ENCODE measurements at regions not wholly inside any gene's neighbourhood (a gene's known extent, or its start where the extent isn't known, plus 50 kb on each side); places are given as distances from the start of the nearest gene placed in this dataset.

DNA sequence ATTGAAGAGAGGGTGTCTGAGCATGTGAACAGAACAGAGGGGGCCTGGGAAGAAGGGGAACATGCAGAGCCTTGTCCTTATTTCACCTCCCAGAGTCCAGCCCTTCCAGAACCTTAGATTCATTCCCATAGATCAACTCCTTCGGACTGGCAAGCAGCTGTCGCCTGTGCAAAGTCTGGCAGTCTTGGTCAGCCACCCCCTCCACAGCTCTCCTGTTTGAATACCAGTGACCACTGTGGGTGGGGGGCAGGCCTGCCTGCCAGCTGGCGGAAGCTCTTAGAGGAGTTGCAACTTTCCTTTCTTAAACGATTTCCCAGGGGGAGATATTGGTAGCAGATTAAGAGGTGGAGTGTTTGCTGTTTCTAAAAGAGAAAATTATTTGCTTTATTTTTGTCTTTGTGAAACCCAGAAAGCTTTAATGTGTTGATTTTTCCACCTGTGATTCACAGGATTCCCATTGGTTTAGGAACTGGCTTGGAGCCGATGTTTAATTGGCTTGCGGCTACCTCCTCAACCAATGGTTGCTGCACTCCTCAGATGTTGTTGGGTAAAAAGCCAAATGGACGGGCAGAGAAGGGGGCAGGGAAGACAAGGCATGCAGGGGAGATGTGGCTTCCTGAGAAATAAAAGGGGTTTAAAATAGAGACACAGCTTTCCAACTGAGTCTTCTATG, 62.2 kb upstream of the PRPS1 start:
- Histone ChIP-seq H2AFZ (ENCODE audit: low read length) (0 out of 2 replicates have a peak overlapping the region, but pooled peaks have one; percentile 70), H3K27me3 (replicated peaks in 1 of 4; ENCODE audit: control insufficient read depth in 3 of 4, extremely low read depth in 1 of 4, insufficient read depth in 3 of 4, low read length in 3 of 4) (no peaks in the 10 kb centered on the region), H3K9ac (replicated peaks in 1 of 4; ENCODE audit: extremely low read depth in 1 of 4, low read depth in 3 of 4, low read length in 3 of 4) (no peak overlapping the region; a peak in 1 of 7 replicates), H4K91ac (replicated peaks; ENCODE audit: insufficient read length, low read length) (no peak overlapping the region), H4K5ac (ENCODE audit: insufficient read length, low read depth, low read length) (no peak overlapping the region), H2BK12ac (ENCODE audit: low read depth, low read length) (no peak overlapping the region), H3K4me2 (ENCODE audit: insufficient read depth in 1 of 2, low read depth in 2 of 2, low read length in 2 of 2) (no peak overlapping the region), H3K4ac (replicated peaks; ENCODE audit: insufficient read length, low read depth, low read length) (no peak overlapping the region), H3K23me2 (ENCODE audit: low read depth, low read length) (no peaks in the 10 kb centered on the region), H2BK5ac (ENCODE audit: low read depth, low read length) (no peak overlapping the region), H4K20me1 (replicated peaks in 1 of 2; ENCODE audit: control insufficient read depth in 1 of 2, insufficient read depth in 2 of 2, low read length in 2 of 2) (no peaks in the 10 kb centered on the region), H2AK5ac (ENCODE audit: low read depth, low read length) (no peak overlapping the region), H3K9me3 (ENCODE audit: insufficient read depth in 2 of 2, low read depth in 1 of 2, low read length in 1 of 2) (no peaks in the 10 kb centered on the region), H3K23ac (ENCODE audit: insufficient read length) (no peak overlapping the region), H3K18ac (ENCODE audit: extremely low read depth, low read length) (no peak overlapping the region; the same call in none of the 2 replicates), H2BK15ac (ENCODE audit: low read length) (no peak overlapping the region; the same call in 1 of the 2 replicates), H3K4me3 (ENCODE audit: extremely low read depth in 1 of 4, insufficient read depth in 2 of 4, low read depth in 3 of 4, low read length in 4 of 4) (no peak overlapping the region), H2BK20ac (ENCODE audit: low read length) (peak overlapping the region; percentile 86; the same call in 1 of the 2 replicates), H3K4me1 (replicated peaks in 1 of 4; ENCODE audit: control insufficient read depth in 3 of 4, insufficient read depth in 4 of 4, low read length in 3 of 4) (peaks cover 2 to 23% (median 14%) of the 10 kb centered on the region in 4 experiments; a peak in 6 of 7 replicates), H3K14ac (ENCODE audit: insufficient read length) (no peak overlapping the region), H3K79me2 (ENCODE audit: control insufficient read depth in 1 of 2, insufficient read depth in 2 of 2, low read length in 2 of 2) (no peaks in the 10 kb centered on the region), H2BK120ac (replicated peaks; ENCODE audit: low read depth, low read length) (no peak overlapping the region), H3K27ac (ENCODE audit: low read depth, low read length) (no peak overlapping the region), H3K36me3 (ENCODE audit: control insufficient read depth in 2 of 4, insufficient read depth in 4 of 4, low read length in 3 of 4) (no peaks in the 10 kb centered on the region), H4K8ac (ENCODE audit: extremely low read depth, insufficient read depth, low read length) (no peak overlapping the region), H3K79me1 (ENCODE audit: low read depth, low read length) (no peaks in the 10 kb centered on the region), H3K56ac (replicated peaks; ENCODE audit: insufficient read length, low read depth, low read length) (no peak overlapping the region)
- FAIRE-seq: peak; percentile 99
- DNase-seq (ENCODE audit: low read depth in 1 of 2, low spot score in 2 of 2): no peak
- ChIA-PET POLR2A (ENCODE audit: partially characterized antibody) (interaction anchor here (0.8 to 1.5 kb wide), 3 partner anchors 10 to 150 kb away, joined by 3 to 8 read pairs (median 3); partner anchors contain the start of gene PRPS1), CTCF (ENCODE audit: partially characterized antibody) (interaction anchor here (0.8 to 1.0 kb wide), 3 partner anchors 19 to 70 kb away, joined by 3 to 4 read pairs (median 3); partner anchors contain the start of gene PRPS1)
- TF ChIP-seq HDAC6 (IDR thresholded peaks at IDR 0.05; ENCODE audit: low read depth, low read length) (no peak), CREB1 (IDR thresholded peaks at IDR 0.05) (peak; percentile 67), SP1 (IDR thresholded peaks at IDR 0.05; ENCODE audit: low read depth, low read length) (peak; percentile 70; the same call in 1 of the 2 replicates), RFX5 (IDR thresholded peaks at IDR 0.05; ENCODE audit: borderline replicate concordance, low read depth, low read length) (peak; percentile 97), BCL11A (IDR thresholded peaks at IDR 0.05; ENCODE audit: low read depth in 2 of 2, low read length in 2 of 2) (no peak), GABPA (IDR thresholded peaks at IDR 0.05; ENCODE audit: borderline replicate concordance, insufficient read depth, low read length) (no peak), TAF1 (IDR thresholded peaks at IDR 0.05; ENCODE audit: low read depth, low read length) (no peak), CHD2 (IDR thresholded peaks at IDR 0.05; ENCODE audit: low read length) (peak; percentile 64)
- WGBS, 2 experiments (ENCODE audit: extremely low coverage in 1 of 2, insufficient coverage in 1 of 2, insufficient read length in 1 of 2, insufficient replicate concordance in 2 of 2, low coverage in 1 of 2, low lambda C conversion rate in 2 of 2, missing lambda C conversion rate in 1 of 2): 47% methylated on average over 7 of the region's 7 CpGs; no CpG with 5 or more reads in 1 of the 2 experiments

Measured in H1 (cell line).